Stomach (tissue), 8 donors: ENCODE measurements at regions not wholly inside any gene's neighbourhood (a gene's known extent, or its start where the extent isn't known, plus 50 kb on each side); places are given as distances from the start of the nearest gene placed in this dataset.

Experiments used
- DNase-seq, 2 donors: peaks; one replicate each; pipeline versions ENCODE4 v3.0.0 to v3.0.0-alpha.2; 2013 to 2019
- H3K27ac ChIP-seq, 5 donors: fragments of 200-600 bp in 4 of 5; sonication (generic) in 4 of 5; one replicate each; pipeline ENCODE4 v1.5.1; 2013 to 2019; ENCODE audit warnings: mild to moderate bottlenecking in 1 of 5, moderate library complexity in 1 of 5
- H3K27me3 ChIP-seq, 3 donors: fragments of 200-600 bp; sonication (generic); one replicate each; pipeline ENCODE4 v1.5.1; 2017 to 2019; ENCODE audit warnings: mixed run types in 1 of 3
- H3K36me3 ChIP-seq, 4 donors: fragments of 200-600 bp; sonication (generic); 1 replicate in 3 of 4; 2 replicates in 1 of 4; pipeline ENCODE4 v1.5.1; 2016 to 2019
- H3K4me1 ChIP-seq, 4 donors: fragments of 200-600 bp; sonication (generic); one replicate each; pipeline ENCODE4 v1.5.1; 2016 to 2019
- H3K4me3 ChIP-seq, 4 donors: fragments of 200-600 bp; sonication (generic) in 3 of 4; one replicate each; pipeline ENCODE4 v1.5.1; 2016 to 2019; ENCODE audit warnings: mild to moderate bottlenecking in 1 of 4
- H3K9me3 ChIP-seq, 4 donors: fragments of 200-600 bp; sonication (generic); one replicate each; pipeline ENCODE4 v1.5.1; 2016 to 2019
- CTCF ChIP-seq, 7 experiments: fragments of 450-650 bp in 4 of 7; fragments of 200-600 bp in 3 of 7; sonication (generic) in 3 of 7; IDR thresholded peaks; one replicate each; pipeline ENCODE4 v1.5.1; 2016 to 2019; ENCODE audit warnings: antibody characterized with exemption in 7 of 7, control low read depth in 2 of 7, mild to moderate bottlenecking in 1 of 7
- EP300 ChIP-seq: sonication (generic); formaldehyde crosslinking; IDR thresholded peaks from one replicate; pipeline ENCODE4 v1.6.1; 2017; ENCODE audit warnings: antibody characterized with exemption
- POLR2A ChIP-seq, 4 donors: fragments of 450-650 bp; IDR thresholded peaks; one replicate each; pipeline ENCODE4 v1.6.1; 2016; ENCODE audit warnings: antibody characterized with exemption in 4 of 4, control low read depth in 2 of 4, mild to moderate bottlenecking in 1 of 4, moderate library complexity in 1 of 4
- POLR2AphosphoS5 ChIP-seq, 3 donors: sonication (generic); formaldehyde crosslinking; IDR thresholded peaks; one replicate each; pipeline ENCODE4 v1.6.1; 2016; ENCODE audit warnings: antibody characterized with exemption in 3 of 3
- WGBS, 5 donors: extraction: QIAGEN DNeasy Blood & Tissue Kit in 3 of 5; methylation state at CpG; one replicate each; pipeline versions ENCODE4 v1.1.5 to v1.1.7; 2013 to 2018; 5-methylcytosine and 5-hydroxymethylcytosine counted together
- intact Hi-C: fragments of 100-400 bp; cut with DNase I; formaldehyde crosslinking; loops from one replicate; pipeline ENCODE4 v1.15.1; 2023; ENCODE audit warnings: low total_unique reads
- donor health status: healthy with polysubstance abuse.
- donor health status: Bipolar disorder and iron deficiency.
- donor health status: healthy.

- H3K27me3 ChIP-seq = no peaks in the 10 kb centered on the region
- intact Hi-C loops = no loop called here
- 87 to 93% (median 91%) methylated on average over 10 of the region's 10 CpGs for WGBS, 5 donors
Measured at GRCh38 chr6:165793287-165793825, 130.3 kb upstream of the PDE10A start.

GRCh38 chr6:165791876-165792437 is 128.9 kb upstream of the PDE10A start:
- 86 to 91% (median 90%) methylated on average over 23 to 24 of the region's 24 CpGs for WGBS, 5 donors
- DNase-seq = no peak
- H3K36me3 ChIP-seq = no peaks in the 10 kb centered on the region
- no peaks in the 10 kb centered on the region for H3K9me3 ChIP-seq
- no peak overlapping the region for H3K27ac ChIP-seq
- no peaks in the 10 kb centered on the region for H3K4me1 ChIP-seq
- intact Hi-C loops = no loop called here
- no peaks in the 10 kb centered on the region for H3K27me3 ChIP-seq
- TF ChIP-seq EP300 = no peak
- TF ChIP-seq POLR2AphosphoS5 (IDR thresholded peaks at IDR 0.05) = no peak
- no peak for TF ChIP-seq CTCF (IDR thresholded peaks at IDR 0.05)
- no peak for TF ChIP-seq POLR2A (IDR thresholded peaks at IDR 0.05)
- no peak overlapping the region for H3K4me3 ChIP-seq

More at GRCh38 chr6:165793287-165793825, 130.3 kb upstream of the PDE10A start:
- H3K9me3 ChIP-seq = no peaks in the 10 kb centered on the region
- no peak overlapping the region for H3K27ac ChIP-seq
- H3K4me1 ChIP-seq = no peaks in the 10 kb centered on the region
- no peak overlapping the region for H3K4me3 ChIP-seq
- no peak for TF ChIP-seq CTCF (IDR thresholded peaks at IDR 0.05)
- no peak for TF ChIP-seq POLR2AphosphoS5 (IDR thresholded peaks at IDR 0.05)
- TF ChIP-seq POLR2A (IDR thresholded peaks at IDR 0.05) = no peak
- no peak for TF ChIP-seq EP300
- H3K36me3 ChIP-seq = no peaks in the 10 kb centered on the region
- no peak for DNase-seq

- no peaks in the 10 kb centered on the region for H3K9me3 ChIP-seq
- H3K36me3 ChIP-seq = no peaks in the 10 kb centered on the region
- H3K4me3 ChIP-seq = no peak overlapping the region
- no peak for DNase-seq
- WGBS, 5 donors = 79 to 88% (median 82%) methylated on average over 9 of the region's 9 CpGs
- intact Hi-C loops = no loop called here
- no peaks in the 10 kb centered on the region for H3K4me1 ChIP-seq
- H3K27ac ChIP-seq = no peak overlapping the region
- TF ChIP-seq CTCF (IDR thresholded peaks at IDR 0.05) = no peak
- no peak for TF ChIP-seq POLR2AphosphoS5 (IDR thresholded peaks at IDR 0.05)
- no peaks in the 10 kb centered on the region for H3K27me3 ChIP-seq
Measured at GRCh38 chr6:165791306-165791705, 128.3 kb upstream of the PDE10A start.

- DNase-seq = no peak
- H3K27me3 ChIP-seq = no peaks in the 10 kb centered on the region
- WGBS, 5 donors = 75 to 88% (median 80%) methylated on average over 3 of the region's 3 CpGs
- no peak for TF ChIP-seq POLR2AphosphoS5 (IDR thresholded peaks at IDR 0.05)
- no peak for TF ChIP-seq CTCF (IDR thresholded peaks at IDR 0.05)
- TF ChIP-seq POLR2A (IDR thresholded peaks at IDR 0.05) = no peak
- no peak for TF ChIP-seq EP300
- intact Hi-C loops = no loop called here
- no peaks in the 10 kb centered on the region for H3K4me1 ChIP-seq
- H3K36me3 ChIP-seq = no peaks in the 10 kb centered on the region
- no peaks in the 10 kb centered on the region for H3K9me3 ChIP-seq
- H3K27ac ChIP-seq = no peak overlapping the region
- H3K4me3 ChIP-seq = no peak overlapping the region
Measured at GRCh38 chr6:165782812-165783211, 119.8 kb upstream of the PDE10A start.
